M059J (cell line): ENCODE measurements at regions not wholly inside any gene's neighbourhood (a gene's known extent, or its start where the extent isn't known, plus 50 kb on each side); places are given as distances from the start of the nearest gene placed in this dataset.
A peak's percentile ranks its signal among the peaks of the same experiment; 100 is the strongest.
"Not testable (repeated sequence)": the region's sequence is repeated elsewhere in the genome, so short reads cannot be mapped to it uniquely, and the experiment has no call there.

Experiments
- DNase-seq: peaks from one replicate; pipeline ENCODE4 v3.0.0-alpha.2; 2012; ENCODE audit warnings: low read depth

DNA sequence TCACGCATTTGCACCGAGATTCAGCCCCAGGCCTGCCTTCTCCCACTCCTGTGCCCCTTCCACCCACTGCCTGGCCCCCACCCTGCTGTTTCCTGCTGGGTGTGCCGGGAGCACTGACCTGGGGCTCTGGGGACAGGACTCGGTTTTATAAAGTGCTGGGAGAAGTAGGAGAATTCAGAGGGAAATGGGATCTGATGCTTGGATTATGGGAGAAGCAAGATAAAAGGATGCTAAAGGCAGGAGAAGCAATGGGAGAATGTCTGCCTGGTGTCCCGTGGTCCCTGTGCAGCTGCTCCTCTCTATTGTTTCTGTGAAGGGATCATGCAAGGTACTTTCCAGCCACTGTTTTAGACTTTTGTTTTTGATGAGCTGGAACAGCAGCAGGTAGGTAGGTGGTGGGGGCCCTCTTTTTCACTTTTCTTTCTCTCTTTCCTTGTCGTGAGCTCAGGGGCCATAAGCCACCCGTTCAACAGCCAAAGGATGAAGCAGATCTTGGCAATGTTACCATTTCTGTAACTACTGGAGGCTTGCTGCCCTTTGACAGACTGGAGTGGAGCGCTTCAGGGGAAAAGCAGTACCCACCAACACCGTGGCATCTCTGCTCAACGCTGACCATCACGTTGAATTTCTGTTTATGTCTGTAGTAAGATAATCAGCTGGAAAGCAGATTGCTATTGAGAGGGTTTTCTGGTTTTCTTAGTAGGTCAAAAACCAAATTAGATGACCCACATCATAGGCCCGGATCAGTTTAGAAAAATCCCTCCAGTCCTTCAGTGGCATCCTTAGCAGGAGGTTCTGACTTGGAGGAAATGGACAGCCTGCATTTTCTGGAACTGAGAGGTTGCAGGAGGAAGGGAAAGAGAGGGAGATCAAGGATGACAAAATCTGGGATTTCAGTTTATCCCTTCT lies 63.8 kb upstream of the ENPP6 start:
- DNase-seq, result no peak

- DNase-seq, result no peak
These were observed 63.0 kb upstream of the ENPP6 start for GRCh38 chr4:184280591-184281071.

GRCh38 chr4:184280137-184280536 lies 62.5 kb upstream of the ENPP6 start:
- no peak for DNase-seq

DNA sequence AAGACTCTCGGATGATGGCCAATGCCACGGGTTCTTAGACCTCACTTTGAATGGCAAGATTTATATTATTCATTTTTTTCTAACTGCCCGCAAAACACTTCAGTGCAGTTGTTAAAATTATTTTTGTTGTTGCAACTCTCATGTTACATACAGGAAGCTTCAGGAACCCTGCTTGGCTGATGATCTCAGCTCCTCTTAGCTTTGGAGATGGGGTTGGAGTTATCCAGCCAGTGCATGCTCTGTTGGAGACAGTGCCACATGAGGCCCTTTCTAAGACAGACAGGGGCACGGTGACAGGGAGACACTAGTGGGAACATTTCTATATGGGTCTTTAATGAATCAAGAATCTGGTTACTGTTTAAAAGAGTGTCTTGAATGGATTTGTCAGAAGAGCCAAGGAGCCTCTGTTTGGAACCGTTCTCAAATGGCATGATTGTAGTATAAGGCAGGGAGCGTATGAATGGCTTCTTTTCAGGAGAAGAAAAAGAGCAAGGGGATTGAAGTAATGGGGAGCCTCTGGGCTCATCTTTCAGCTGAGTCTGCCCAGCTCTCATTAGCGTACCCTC lies 61.9 kb upstream of the ENPP6 start:
- DNase-seq, result no peak

DNA sequence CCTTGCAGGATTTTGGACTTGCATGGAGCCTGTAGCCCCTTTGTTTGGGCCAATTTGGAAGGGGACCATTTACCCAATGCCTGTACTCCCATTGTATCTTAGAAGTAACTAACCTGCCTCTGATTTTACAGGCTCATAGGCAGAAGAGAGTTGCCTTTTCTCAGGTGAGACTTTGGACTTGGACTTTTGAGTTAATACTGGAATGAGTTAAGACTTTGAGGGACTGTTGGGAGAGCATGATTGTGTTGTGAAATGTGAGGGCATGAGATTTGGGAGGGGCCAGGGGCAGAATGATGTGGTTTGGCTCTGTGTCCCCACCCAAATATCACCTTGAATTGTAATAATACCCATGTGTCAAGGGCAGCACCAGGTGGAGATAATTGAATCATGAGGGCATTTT lies 60.1 kb upstream of the ENPP6 start:
- DNase-seq, result not testable (repeated sequence)

DNA sequence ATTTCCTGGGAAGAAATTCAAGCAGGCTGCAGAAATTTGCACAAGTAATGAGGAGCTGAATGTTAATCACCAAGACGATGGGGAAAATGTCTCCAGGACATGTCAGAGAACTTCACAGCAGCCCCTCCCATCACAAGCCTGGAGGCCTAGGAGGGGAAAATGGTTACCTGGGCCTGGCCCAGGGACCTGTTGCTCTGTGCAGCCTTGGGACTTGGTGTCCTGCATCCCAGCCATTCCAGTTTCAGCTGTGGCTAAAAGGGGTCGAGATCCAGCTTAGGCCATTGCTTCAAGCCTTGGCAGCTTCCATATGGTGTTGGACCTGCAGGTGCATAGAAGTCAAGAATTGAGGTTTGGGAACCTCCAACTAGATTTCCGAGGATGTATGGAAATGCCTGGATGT lies 59.3 kb upstream of the ENPP6 start:
- DNase-seq, result not testable (repeated sequence)

DNA sequence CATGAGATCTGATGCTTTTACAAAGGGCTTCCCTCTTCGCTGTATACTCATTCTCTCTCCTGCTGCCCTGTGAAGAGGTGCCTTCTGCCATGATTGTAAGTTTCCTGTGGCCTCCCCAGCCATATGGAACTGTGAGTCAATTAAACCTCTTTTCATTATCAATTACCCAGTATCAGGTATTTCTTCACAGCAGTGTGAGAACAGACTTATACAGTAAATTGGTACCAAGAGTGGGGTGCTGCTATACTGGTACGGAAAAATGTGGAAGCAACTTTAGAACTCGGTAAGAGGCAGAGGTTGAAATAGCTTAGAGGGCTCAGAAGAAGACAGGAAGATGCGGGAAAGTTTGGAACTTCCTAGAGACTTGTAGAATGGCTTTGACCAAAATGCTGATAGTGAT lies 58.7 kb upstream of the ENPP6 start:
- DNase-seq, result not testable (repeated sequence)

DNA sequence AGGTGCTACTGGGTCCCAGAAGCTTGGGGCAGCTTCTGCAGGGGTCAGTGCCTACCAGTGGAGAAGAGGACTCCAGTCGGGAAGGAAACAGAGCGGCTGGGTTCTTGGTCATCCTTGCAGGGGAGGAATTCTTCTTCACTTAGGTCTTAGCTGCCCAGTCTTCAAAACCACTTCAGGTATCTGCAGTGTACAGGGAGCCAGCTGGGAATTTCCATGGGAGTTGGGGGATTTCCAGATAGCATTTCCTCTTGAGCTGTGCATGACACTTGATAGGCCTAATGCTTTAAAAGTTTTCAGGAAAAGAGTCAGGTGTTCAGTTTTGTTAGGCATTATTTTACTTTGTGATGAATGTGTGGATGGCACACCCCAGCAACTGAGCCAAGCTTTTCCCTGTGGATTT lies 58.1 kb upstream of the ENPP6 start:
- DNase-seq, result peak; percentile 18

GRCh38 chr4:184274286-184274951 lies 56.7 kb upstream of the ENPP6 start:
- DNase-seq, result peak; percentile 15

DNA sequence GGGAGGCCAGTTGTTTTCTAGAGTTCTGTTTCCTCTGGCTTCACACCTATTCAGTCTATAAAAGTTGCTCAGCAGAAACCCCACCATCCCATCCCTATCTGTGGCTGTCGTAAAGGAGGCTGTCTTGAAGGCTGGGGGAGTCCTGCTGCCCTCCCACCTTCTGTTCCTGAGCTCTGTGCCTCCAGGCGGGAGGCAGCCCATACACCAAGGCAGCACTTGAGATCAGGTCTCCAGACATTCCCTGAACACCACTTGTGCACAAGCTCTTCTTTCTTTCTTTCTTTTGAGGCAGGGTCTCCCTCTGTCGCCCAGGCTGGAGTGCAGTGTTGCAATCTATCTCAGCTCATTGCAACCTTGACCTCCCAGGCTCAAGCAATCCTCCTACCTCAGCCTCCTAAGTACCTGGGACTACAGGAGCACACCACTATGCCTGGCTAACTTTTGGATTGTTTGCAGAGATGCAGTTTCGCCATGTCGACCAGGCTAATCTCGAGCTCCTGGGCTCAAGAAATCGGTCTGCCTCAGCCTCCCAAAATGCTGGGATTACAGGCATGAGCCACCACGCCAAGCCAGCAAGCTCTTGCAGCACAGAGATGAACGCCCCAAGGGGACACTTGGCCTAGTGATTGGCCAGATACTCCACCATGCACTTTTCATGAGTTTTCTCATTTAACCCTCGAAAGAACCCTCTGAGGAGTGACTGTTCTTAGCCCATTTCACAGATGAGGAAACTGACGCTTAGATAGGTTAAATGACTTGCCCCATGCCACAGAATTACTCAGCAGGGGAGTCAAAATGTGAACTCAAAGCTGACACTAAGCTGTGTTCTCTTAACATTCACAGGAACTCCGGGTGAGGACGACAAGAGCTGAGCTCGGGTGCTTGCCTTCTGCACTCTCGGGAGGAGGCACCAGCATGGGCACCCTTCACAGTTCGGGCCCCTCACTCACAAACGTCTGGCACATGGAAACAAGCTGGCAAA lies 55.8 kb upstream of the ENPP6 start:
- no peak for DNase-seq

GRCh38 chr4:184270808-184271413 lies 53.2 kb upstream of the ENPP6 start:
- DNase-seq, result no peak

- DNase-seq, result no peak
These were observed 52.3 kb upstream of the ENPP6 start for GRCh38 chr4:184269879-184270430.

DNA sequence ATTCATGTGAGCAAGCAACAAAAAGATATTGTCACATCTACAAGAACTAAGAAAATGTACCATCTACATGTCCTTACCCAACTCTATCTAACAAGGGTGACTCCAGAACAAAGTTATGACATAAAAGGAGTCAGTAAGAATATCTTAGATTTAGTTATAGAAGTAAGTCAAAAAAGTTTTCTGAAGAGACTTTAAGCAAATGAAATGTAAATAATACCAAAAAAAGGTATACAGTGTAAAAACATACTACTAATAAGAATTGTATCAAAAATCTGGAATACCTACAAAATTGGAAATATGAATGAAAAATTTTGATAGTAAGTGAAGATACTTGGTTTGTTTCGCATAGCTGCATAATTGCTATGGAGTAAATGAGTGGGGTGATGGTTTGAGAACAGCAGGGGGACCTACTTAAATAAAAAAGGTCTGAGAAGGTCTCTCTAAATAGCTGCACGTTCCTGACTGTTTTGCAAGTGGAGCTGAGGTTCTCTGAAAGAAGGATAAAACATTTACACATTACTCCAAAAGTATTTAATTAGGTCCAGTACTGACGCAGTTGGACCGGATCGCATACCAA lies 51.0 kb upstream of the ENPP6 start:
- DNase-seq, result no peak

DNA sequence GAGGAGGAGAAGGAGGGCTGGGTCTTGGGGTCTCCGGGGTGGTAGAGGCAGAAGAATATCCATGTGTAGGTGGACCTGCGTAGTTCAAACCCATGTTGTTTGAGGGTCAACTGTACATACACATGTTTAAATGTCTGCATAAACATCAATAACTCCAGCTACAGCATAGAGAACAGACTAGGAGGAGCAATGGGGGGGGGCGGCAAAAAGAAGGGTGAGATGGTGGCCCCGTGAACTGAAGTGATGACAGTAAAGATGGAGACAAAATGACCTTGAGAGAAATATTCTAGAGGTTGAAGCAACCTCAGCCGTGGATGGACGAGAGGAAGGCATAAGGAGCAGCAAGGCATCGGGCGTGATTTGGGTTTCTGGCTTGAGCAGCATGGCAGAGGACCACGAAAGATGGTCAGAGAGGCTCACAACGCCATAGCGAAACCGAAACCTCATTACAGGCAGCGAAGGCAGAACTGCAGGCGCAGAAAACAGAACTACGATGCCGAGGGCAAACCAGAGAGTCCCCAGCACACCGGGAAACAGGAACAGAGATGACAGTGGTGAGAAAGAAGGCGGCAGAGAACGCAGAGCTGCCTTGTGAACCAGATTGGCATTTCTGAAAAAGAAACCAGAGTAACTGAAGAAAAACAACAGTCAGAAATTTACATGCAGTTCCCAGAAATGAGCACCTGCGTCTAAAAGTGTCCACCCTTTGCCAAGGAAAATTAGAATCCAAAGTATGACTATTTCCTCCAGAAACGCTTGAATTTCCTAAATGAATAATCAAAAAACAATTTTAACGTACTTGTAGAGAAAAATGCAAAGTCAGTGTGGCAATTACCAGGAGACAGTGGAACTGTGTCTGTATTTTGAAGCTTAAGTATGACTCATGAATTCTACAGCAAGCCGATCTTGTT lies 50.3 kb upstream of the ENPP6 start:
- DNase-seq, result peak; percentile 79
